ENCODE measurements at regions not wholly inside any gene's neighbourhood (a gene's known extent, or its start where the extent isn't known, plus 50 kb on each side); places are given as distances from the start of the nearest gene placed in this dataset.

DNA sequence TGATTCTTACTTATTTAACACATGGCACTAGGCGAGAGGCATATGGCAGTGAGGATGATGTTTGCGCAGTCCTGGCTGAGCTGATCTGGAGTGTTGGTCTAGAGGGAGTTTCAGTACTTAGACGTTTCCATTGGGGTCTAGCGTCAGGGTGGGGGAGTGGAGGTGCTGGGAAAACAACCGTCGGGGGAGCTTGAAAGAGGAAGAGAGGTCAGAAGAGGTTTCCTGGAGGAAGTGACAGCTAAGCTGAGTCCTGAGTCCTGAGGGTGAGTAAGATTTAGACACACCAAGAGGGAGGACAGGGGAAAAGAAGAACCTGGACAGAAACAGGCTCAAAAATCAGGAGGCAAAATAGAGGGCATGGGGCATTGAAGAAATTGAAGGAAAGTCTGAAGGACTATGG, 81.4 kb downstream of the ALOX5AP start:
- H3K9me3 ChIP-seq, result no peaks in the 10 kb centered on the region
- intact Hi-C loops (cut with DNase I; ENCODE audit: low total_unique reads), result no loop called here
- 35 to 41% (median 35%) methylated on average over 6 of the region's 6 CpGs for WGBS, 5 donors

DNA sequence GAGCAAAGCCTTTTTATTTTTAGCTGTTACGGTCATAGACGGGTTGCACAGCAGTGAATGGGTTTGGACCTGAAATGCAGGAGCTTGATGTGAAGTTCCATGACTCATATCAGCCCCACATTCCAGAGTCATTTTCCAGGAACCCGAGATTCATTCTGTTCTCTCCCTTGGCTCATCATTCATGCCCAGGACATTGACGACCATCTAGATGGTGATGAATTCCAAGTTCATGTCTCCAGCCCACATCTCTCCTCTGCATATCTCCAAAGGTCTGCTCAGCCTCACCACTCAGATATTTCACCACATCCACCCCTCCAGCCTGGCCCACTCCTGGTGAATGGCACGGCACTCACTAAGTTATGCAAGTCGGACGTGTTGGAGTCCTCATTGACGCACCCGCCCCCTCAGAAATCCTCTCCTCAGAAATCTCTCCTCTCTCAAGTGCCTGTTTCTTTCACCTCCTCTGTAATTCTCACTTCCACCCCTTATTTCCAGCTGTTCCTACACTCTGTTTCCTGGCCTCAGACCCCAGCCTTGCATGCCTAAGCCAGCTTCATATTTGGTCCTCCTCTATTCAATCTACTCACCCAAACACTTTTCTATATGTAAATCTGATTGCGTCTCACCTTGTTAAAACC, 83.1 kb downstream of the ALOX5AP start:
- no peaks in the 10 kb centered on the region for H3K9me3 ChIP-seq
- no peak overlapping the region for H3K4me3 ChIP-seq
- 81 to 89% (median 87%) methylated on average over 10 of the region's 10 CpGs for WGBS, 5 donors
- peaks cover 0 to 11% (median 4%) of the 10 kb centered on the region in 6 donors for H3K4me1 ChIP-seq
- H3K27ac ChIP-seq, result no peak overlapping the region
- no peak for DNase-seq
- peaks cover 0 to 4% (median 0%) of the 10 kb centered on the region in 7 donors for H3K27me3 ChIP-seq (replicated peaks in 1 of 7)
- intact Hi-C loops (cut with DNase I; ENCODE audit: low total_unique reads), result no loop called here
- no peaks in the 10 kb centered on the region for H3K36me3 ChIP-seq
- no peak for TF ChIP-seq POLR2AphosphoS5 (IDR thresholded peaks at IDR 0.05)
- TF ChIP-seq, protein P1, sequence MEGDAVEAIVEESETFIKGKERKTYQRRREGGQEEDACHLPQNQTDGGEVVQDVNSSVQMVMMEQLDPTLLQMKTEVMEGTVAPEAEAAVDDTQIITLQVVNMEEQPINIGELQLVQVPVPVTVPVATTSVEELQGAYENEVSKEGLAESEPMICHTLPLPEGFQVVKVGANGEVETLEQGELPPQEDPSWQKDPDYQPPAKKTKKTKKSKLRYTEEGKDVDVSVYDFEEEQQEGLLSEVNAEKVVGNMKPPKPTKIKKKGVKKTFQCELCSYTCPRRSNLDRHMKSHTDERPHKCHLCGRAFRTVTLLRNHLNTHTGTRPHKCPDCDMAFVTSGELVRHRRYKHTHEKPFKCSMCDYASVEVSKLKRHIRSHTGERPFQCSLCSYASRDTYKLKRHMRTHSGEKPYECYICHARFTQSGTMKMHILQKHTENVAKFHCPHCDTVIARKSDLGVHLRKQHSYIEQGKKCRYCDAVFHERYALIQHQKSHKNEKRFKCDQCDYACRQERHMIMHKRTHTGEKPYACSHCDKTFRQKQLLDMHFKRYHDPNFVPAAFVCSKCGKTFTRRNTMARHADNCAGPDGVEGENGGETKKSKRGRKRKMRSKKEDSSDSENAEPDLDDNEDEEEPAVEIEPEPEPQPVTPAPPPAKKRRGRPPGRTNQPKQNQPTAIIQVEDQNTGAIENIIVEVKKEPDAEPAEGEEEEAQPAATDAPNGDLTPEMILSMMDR (IDR thresholded peaks at IDR 0.05 in 8 of 11, conservative IDR thresholded peaks at IDR 0.05 in 3 of 11), result no peak
- no peak for TF ChIP-seq POLR2A (IDR thresholded peaks at IDR 0.05)

More for the DNA sequence above, 81.4 kb downstream of the ALOX5AP start:
- peaks cover 0 to 1% (median 0%) of the 10 kb centered on the region in 7 donors for H3K27me3 ChIP-seq (replicated peaks in 1 of 7)
- H3K27ac ChIP-seq, result no peak overlapping the region
- no peaks in the 10 kb centered on the region for H3K36me3 ChIP-seq
- no peak for DNase-seq
- TF ChIP-seq, protein P1 (IDR thresholded peaks at IDR 0.05 in 8 of 11, conservative IDR thresholded peaks at IDR 0.05 in 3 of 11), result no peak
- TF ChIP-seq POLR2A (IDR thresholded peaks at IDR 0.05) (no peak), POLR2AphosphoS5 (IDR thresholded peaks at IDR 0.05) (no peak)
- H3K4me3 ChIP-seq, result no peak overlapping the region
- peaks cover 0 to 11% (median 4%) of the 10 kb centered on the region in 6 donors for H3K4me1 ChIP-seq

DNA sequence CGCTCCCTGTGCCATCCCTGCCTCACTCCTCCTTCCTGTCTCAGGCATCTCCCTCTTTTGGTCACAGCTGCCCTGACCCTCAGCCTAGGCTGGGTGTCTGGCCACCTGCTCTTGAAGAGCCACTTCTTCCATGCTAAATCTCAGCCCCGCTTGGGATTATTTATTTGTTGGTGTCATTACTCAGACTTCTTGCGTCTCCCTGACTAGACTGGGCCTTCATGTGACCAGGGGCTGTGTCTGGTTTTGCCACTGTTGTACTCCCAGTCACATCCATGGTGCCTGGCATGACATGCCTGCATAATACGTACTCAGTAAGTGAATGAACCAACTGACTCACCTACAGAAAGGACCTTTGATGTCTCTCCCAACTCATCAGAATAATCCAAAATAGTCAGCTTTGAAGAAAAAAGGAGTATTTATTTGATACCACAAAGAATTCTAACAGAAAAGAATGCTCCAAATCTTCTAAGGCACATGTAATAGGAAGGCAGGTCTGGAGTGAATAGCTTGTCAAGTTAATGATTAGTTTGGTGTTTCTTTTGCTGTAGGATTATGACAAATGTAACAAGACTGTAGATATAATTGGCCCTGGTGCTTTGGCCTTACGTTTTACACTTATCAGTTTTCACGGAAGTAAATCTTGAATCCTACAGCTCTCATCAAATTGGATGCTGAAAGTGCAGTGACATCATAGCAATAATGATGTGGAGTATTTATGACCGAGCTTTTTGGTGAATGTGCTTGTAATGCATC, 84.0 kb downstream of the ALOX5AP start:
- Histone ChIP-seq H3K27ac (no peak overlapping the region), H3K9me3 (no peaks in the 10 kb centered on the region), H3K27me3 (replicated peaks in 1 of 7) (peaks cover 0 to 4% (median 0%) of the 10 kb centered on the region in 7 donors), H3K36me3 (no peaks in the 10 kb centered on the region), H3K4me3 (no peak overlapping the region), H3K4me1 (peaks cover 0 to 11% (median 4%) of the 10 kb centered on the region in 6 donors)
- DNase-seq, result no peak
- TF ChIP-seq POLR2A (IDR thresholded peaks at IDR 0.05), result no peak
- TF ChIP-seq, protein P1 (IDR thresholded peaks at IDR 0.05 in 8 of 11, conservative IDR thresholded peaks at IDR 0.05 in 3 of 11), result no peak
- TF ChIP-seq POLR2AphosphoS5 (IDR thresholded peaks at IDR 0.05), result no peak
- 89 to 94% (median 92%) methylated on average over 7 of the region's 7 CpGs for WGBS, 5 donors
- intact Hi-C loops (cut with DNase I; ENCODE audit: low total_unique reads), result no loop called here

DNA sequence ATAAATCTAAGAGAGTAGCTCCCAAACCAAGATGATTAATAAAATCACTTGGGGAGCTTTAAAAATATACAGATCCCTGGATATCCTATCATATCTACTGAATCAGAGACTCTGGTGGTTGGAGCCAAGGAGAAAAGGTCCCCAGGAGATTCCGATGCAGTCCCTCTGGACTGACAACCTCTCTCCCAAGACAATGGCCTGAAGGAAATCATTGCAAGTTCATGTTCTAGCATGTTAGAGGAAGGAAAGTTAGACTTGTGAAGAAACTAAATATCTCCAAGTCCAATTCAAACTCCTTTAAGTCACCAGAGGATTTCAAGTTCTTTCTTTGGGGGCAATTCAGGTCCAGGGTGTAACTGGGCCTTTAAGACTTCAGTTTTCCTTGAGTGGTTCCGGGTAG, 84.7 kb upstream of the MEDAG start:
- H3K27me3 ChIP-seq (replicated peaks in 1 of 7), result peaks cover 0 to 10% (median 0%) of the 10 kb centered on the region in 7 donors
- TF ChIP-seq POLR2AphosphoS5 (IDR thresholded peaks at IDR 0.05), result no peak
- TF ChIP-seq, protein P1 (IDR thresholded peaks at IDR 0.05 in 8 of 11, conservative IDR thresholded peaks at IDR 0.05 in 3 of 11), result no peak
- no peak for TF ChIP-seq POLR2A (IDR thresholded peaks at IDR 0.05)
- WGBS, 5 donors, result 79 to 100% (median 92%) methylated on average over 2 of the region's 2 CpGs
- no peaks in the 10 kb centered on the region for H3K36me3 ChIP-seq
- peaks cover 0 to 10% (median 4%) of the 10 kb centered on the region in 6 donors for H3K4me1 ChIP-seq
- no peak for DNase-seq
- intact Hi-C loops (cut with DNase I; ENCODE audit: low total_unique reads), result no loop called here
- no peak overlapping the region for H3K4me3 ChIP-seq
- no peaks in the 10 kb centered on the region for H3K9me3 ChIP-seq
- no peak overlapping the region for H3K27ac ChIP-seq

All from spleen (tissue), 11 donors.